DMS53 treated with DMSO at 0.1 percent for 48 hours (cell line): ENCODE measurements at regions not wholly inside any gene's neighbourhood (a gene's known extent, or its start where the extent isn't known, plus 50 kb on each side); places are given as distances from the start of the nearest gene placed in this dataset.
"Not testable (repeated sequence)": the region's sequence is repeated elsewhere in the genome, so short reads cannot be mapped to it uniquely, and the experiment has no call there.

ENCODE experiments used
- DNase-seq: peaks from one replicate; lab custom pipeline; 2025; ENCODE audit not compliant: unreplicated experiment; lab: John Stamatoyannopoulos, UW

DNA sequence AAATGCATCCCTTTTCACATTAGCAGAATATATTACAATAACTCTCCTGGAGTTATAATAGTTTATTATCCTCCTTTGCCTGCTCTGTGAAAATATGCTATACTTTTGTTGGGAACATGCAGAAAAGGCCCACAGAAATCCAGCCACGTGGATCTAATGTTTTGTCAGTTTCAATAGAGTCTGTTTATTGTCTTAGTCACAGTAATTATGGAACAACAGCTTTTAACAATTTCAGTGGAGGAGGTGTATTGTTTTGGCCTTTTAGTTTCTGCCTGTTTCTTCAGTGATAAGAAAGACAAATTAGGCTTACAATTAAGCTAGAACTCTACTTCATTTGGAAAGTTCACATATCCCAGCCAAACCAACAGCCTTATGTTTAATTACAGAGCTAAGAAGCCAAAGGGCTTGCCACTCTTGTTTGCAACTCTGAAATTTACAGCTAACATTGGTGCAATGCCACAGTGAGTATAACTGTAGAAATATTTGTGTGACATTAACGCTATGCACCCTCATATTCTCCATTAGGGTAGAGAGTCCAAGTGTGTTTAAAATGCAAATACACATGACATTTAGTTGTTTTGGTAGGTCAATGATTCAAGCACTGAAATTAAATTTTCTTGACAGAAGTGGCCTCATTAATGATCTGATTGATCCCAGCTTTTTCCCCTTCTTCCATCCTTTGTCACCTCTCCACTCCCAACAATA, 175.8 kb downstream of the USP46 start:
- DNase-seq = no peak

DNA sequence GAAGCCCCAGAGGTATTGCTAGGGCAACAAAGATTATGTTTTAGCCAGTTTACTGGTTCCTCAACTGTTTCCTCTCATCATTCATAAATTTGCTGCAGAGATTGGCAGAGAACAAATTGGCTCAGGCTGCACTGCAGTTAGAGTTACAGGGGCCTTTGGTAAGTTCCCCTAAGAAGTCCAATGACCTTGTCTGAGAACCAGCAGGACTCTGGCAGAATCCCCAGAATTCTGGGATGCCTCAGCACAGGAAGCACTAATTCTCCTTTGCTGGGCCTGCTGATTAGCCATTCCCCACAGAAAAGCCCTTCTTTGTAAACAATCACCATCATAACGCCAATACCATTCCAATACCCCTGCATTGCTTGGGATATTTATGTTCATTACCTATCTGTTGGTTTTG, 151.3 kb downstream of the USP46 start:
- no peak for DNase-seq

DNA sequence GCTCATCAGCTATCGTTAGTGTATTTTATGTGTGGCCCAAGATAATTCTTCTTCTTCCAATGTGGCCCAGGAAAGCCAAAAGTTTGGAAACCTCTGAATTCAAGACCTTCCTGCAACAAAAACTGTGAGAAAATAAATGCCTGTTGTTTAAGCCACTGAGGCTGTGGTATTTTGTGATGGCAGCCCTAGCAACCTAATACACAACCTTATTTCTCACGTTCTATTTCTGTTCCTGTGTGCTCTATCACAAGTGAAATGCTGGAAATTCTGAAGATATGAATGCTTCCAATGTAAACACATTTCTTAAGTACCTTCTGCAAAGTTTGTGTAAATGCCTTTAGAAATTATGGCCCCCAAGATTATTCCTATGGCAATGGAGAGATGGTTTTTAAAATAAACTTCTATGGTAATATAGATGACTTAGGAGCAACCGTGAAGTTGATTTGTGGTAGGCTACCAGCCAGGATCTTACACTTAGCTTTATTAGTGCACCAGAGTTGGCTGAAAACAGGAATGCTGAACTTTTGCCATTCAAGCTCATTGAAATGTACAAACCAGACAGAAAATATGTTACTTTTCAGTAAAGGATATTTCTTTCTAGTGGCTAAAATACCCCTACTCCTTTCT, 148.0 kb downstream of the USP46 start:
- no peak for DNase-seq

DNA sequence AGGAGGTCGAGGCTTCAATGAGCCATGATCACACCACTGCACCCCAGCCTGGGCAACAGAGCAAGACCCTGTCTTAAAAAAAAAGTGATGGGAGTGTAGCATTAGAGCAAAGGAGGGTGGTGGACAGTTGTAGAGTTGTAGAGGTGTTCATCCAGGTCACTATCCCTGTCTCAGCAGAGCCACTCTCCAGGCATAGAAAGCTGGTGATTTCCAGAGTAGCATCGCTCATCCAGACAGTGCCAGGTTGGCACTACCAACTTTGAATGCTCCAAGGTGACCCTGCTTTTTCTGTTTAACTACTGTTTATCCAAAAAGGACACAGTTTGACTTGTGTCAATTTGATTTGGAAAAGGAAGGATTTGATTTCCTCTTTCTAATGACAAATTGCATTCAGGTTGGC, 147.3 kb downstream of the USP46 start:
- DNase-seq = no peak

DNA sequence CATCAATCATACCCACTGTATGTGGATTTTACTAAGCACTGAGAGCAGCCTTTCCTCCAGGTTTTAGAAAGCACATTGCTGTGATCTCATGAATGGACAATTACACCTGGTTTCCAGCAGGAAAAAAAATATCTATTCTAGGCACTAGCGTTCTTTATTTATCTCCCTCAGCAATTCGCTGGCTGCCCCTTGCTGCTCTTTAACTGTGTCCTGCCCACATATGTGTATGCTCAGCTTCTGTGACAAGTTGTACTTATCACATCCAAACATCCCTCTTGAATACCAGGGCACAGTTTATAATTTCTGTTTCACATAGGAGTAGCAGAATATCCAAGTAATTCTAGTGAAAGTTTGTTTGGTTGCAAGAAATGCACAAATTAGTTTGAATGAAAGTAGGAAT, 146.8 kb downstream of the USP46 start:
- DNase-seq = no peak

DNA sequence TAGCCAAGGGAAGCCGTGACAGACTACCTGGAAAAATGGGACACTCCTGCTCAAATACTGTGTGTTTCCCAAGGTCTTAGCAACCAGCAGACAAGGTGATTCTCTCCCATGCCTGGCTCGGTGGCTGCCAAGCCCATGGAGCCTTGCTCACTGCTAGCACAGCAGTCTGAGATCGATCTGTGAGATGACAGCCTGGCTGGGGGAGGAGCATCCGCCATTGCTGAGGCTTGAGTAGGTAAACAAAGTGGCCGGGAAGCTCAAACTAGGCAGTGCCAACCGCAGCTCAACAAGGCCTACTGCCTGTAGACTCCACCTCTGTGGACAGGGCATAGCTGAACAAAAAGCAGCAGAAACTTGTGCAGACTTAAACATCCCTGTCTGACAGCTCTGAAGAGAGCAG, 137.0 kb downstream of the USP46 start:
- not testable (repeated sequence) for DNase-seq

DNA sequence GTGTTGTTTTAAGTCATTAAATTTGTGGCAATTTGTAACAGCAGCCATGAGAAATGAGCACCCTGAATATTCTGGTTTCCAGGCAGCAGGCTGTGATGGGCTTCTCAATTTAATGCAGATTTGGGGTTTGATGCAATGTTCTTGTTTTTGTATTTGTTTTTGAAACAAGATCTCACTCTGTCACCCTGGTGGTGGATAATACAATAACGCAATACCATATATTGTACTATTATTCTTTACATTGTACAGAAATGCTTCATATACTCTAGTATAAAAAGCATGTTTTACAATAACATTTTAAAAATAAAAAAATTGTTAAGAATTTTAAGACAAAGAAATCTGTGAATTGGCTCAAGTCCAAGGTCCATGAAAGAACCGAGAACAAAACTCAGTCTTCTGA, 129.1 kb downstream of the USP46 start:
- no peak for DNase-seq

DNA sequence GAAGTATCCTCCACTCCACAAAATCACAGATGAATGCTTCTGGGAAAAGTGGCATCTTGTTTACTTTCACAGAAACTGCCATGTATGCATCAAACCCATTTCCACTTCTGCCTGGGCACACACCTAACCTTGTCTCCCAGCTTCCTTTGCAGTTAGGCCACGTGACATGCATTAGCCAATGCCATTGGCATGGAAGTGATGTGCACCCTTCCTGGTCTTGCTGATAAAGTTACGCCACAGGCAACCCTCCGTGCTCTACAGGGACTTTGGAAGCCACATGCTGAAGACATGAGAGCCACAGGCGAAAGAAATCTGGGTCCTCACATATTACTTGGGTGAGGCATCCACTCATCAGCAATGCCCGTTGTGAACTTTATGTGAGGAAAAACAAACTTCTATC, 123.3 kb downstream of the USP46 start:
- no peak for DNase-seq
